ENCODE measurements at regions not wholly inside any gene's neighbourhood (a gene's known extent, or its start where the extent isn't known, plus 50 kb on each side); places are given as distances from the start of the nearest gene placed in this dataset.

DNA sequence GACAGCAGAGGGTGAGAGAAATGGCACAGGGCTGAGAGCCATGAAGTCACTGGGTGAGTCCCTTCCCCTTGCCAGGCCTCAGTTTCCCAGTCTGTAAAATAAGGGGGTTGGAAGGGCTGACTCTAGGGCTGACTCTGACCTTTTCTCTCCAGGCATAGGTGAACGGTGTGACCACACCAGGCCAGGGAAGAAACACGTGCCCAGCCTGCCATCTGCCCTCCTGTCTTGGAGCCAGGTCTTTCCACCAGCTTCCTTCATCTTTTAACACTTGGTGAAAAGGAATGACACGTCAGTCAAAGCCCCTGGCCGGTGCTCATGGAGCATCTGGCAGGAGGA, 74.4 kb downstream of the CPN2 start:
- no peak overlapping the region for H3K4me3 ChIP-seq (ENCODE audit: low read length)
- no peaks in the 10 kb centered on the region for H3K36me3 ChIP-seq (ENCODE audit: insufficient read depth, low read length)
- no peak overlapping the region for H3K27ac ChIP-seq (ENCODE audit: low read length)
- no peaks in the 10 kb centered on the region for H4K20me1 ChIP-seq (ENCODE audit: insufficient read depth)
- no peak overlapping the region for H3K9ac ChIP-seq (ENCODE audit: low read length)
- H3K4me2 ChIP-seq (ENCODE audit: low read length), result no peak overlapping the region
- no peaks in the 10 kb centered on the region for H3K27me3 ChIP-seq (ENCODE audit: insufficient read depth, low read depth, low read length)
- H3K9me2 ChIP-seq (ENCODE audit: insufficient read depth, low read length), result no peaks in the 10 kb centered on the region
- no peak overlapping the region for H2AFZ ChIP-seq (ENCODE audit: low read depth, low read length)
- no peaks in the 10 kb centered on the region for H3F3A ChIP-seq (ENCODE audit: insufficient read depth, low read length, poor library complexity, severe bottlenecking)
- TF ChIP-seq EZH2 (IDR thresholded peaks at IDR 0.05; ENCODE audit: borderline replicate concordance, insufficient read depth, low read length, poor library complexity, severe bottlenecking), result no peak
- TF ChIP-seq, protein P1, sequence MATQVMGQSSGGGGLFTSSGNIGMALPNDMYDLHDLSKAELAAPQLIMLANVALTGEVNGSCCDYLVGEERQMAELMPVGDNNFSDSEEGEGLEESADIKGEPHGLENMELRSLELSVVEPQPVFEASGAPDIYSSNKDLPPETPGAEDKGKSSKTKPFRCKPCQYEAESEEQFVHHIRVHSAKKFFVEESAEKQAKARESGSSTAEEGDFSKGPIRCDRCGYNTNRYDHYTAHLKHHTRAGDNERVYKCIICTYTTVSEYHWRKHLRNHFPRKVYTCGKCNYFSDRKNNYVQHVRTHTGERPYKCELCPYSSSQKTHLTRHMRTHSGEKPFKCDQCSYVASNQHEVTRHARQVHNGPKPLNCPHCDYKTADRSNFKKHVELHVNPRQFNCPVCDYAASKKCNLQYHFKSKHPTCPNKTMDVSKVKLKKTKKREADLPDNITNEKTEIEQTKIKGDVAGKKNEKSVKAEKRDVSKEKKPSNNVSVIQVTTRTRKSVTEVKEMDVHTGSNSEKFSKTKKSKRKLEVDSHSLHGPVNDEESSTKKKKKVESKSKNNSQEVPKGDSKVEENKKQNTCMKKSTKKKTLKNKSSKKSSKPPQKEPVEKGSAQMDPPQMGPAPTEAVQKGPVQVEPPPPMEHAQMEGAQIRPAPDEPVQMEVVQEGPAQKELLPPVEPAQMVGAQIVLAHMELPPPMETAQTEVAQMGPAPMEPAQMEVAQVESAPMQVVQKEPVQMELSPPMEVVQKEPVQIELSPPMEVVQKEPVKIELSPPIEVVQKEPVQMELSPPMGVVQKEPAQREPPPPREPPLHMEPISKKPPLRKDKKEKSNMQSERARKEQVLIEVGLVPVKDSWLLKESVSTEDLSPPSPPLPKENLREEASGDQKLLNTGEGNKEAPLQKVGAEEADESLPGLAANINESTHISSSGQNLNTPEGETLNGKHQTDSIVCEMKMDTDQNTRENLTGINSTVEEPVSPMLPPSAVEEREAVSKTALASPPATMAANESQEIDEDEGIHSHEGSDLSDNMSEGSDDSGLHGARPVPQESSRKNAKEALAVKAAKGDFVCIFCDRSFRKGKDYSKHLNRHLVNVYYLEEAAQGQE (IDR thresholded peaks at IDR 0.05; ENCODE audit: borderline replicate concordance), result no peak
- TF ChIP-seq, protein P2, sequence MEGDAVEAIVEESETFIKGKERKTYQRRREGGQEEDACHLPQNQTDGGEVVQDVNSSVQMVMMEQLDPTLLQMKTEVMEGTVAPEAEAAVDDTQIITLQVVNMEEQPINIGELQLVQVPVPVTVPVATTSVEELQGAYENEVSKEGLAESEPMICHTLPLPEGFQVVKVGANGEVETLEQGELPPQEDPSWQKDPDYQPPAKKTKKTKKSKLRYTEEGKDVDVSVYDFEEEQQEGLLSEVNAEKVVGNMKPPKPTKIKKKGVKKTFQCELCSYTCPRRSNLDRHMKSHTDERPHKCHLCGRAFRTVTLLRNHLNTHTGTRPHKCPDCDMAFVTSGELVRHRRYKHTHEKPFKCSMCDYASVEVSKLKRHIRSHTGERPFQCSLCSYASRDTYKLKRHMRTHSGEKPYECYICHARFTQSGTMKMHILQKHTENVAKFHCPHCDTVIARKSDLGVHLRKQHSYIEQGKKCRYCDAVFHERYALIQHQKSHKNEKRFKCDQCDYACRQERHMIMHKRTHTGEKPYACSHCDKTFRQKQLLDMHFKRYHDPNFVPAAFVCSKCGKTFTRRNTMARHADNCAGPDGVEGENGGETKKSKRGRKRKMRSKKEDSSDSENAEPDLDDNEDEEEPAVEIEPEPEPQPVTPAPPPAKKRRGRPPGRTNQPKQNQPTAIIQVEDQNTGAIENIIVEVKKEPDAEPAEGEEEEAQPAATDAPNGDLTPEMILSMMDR (IDR thresholded peaks at IDR 0.05; ENCODE audit: poor library complexity, severe bottlenecking), result no peak
- TF ChIP-seq POLR2AphosphoS5 (IDR thresholded peaks at IDR 0.05), result no peak
- TF ChIP-seq TAF1 (IDR thresholded peaks at IDR 0.05; ENCODE audit: low read depth), result no peak
- no peak for TF ChIP-seq MXI1 (conservative IDR thresholded peaks at IDR 0.05; ENCODE audit: poor library complexity, severe bottlenecking)
- no peak for TF ChIP-seq SMC3 (conservative IDR thresholded peaks at IDR 0.05; ENCODE audit: poor library complexity)
- H3K79me2 ChIP-seq (replicated peaks; ENCODE audit: insufficient read depth, low read length), result no peaks in the 10 kb centered on the region
- no peaks in the 10 kb centered on the region for H3K9me3 ChIP-seq (ENCODE audit: low read length)

DNA sequence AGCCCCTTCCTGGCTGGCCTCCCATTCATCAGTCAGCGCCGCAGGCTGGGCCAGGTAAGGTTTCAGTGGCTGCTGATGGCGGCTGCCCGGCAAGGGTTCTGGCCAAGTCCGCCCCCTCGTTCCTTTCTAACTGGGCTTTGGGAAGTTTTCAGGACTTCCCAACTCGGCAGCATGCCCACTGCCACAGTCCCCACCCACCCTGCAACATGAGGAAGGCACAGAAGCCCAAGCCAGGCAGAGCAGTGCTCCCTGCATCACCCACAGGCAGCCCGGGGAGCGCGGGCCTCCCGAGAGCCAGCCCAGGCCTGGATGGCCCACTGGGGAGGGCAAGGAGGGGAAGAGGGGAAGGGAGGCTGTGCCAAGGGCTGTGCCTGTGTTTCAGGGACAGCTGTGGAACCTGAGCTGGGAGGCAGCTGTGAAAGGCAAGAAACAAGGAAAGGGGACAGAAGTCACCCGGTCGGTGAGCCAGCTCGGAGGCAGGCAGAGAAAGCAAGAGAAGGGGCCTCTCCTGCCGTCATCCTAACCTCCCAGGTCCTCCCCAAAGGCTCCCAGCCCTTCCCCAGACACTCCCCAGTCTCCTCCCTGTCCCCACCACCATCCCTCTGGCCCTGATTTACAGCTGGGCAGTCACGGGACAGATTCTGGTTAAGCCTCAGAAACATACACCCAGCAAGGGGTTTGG, 73.9 kb downstream of the CPN2 start:
- TF ChIP-seq EZH2 (IDR thresholded peaks at IDR 0.05; ENCODE audit: borderline replicate concordance, insufficient read depth, low read length, poor library complexity, severe bottlenecking) (no peak), TAF1 (IDR thresholded peaks at IDR 0.05; ENCODE audit: low read depth) (no peak), POLR2AphosphoS5 (IDR thresholded peaks at IDR 0.05) (no peak), EP300 (conservative IDR thresholded peaks at IDR 0.05; ENCODE audit: poor library complexity, severe bottlenecking) (no peak), SMC3 (conservative IDR thresholded peaks at IDR 0.05; ENCODE audit: poor library complexity) (no peak), MXI1 (conservative IDR thresholded peaks at IDR 0.05; ENCODE audit: poor library complexity, severe bottlenecking) (no peak)
- TF ChIP-seq, protein P1 (IDR thresholded peaks at IDR 0.05; ENCODE audit: borderline replicate concordance), result no peak
- TF ChIP-seq, protein P2 (IDR thresholded peaks at IDR 0.05; ENCODE audit: poor library complexity, severe bottlenecking), result no peak
- Histone ChIP-seq H3K79me2 (replicated peaks; ENCODE audit: insufficient read depth, low read length) (no peaks in the 10 kb centered on the region), H3F3A (ENCODE audit: insufficient read depth, low read length, poor library complexity, severe bottlenecking) (no peaks in the 10 kb centered on the region), H3K4me2 (ENCODE audit: low read length) (no peak overlapping the region), H4K20me1 (ENCODE audit: insufficient read depth) (no peaks in the 10 kb centered on the region), H2AFZ (ENCODE audit: low read depth, low read length) (no peak overlapping the region), H3K27me3 (ENCODE audit: insufficient read depth, low read depth, low read length) (no peaks in the 10 kb centered on the region), H3K36me3 (ENCODE audit: insufficient read depth, low read length) (no peaks in the 10 kb centered on the region), H3K9me2 (ENCODE audit: insufficient read depth, low read length) (no peaks in the 10 kb centered on the region), H3K27ac (ENCODE audit: low read length) (no peak overlapping the region), H3K9ac (ENCODE audit: low read length) (no peak overlapping the region), H3K4me3 (ENCODE audit: low read length) (no peak overlapping the region), H3K9me3 (ENCODE audit: low read length) (no peaks in the 10 kb centered on the region)

Measured in neural cell (in vitro differentiated cells).